Esophagus squamous epithelium (tissue), 4 donors: ENCODE measurements at regions not wholly inside any gene's neighbourhood (a gene's known extent, or its start where the extent isn't known, plus 50 kb on each side); places are given as distances from the start of the nearest gene placed in this dataset.

Experiments
- CTCF ChIP-seq, 6 experiments: fragments of 450-650 bp in 4 of 6; fragments of 200-600 bp in 2 of 6; sonication (generic) in 2 of 6; IDR thresholded peaks; one replicate each; pipeline ENCODE4 v1.5.1; 2016 to 2019; ENCODE audit warnings: antibody characterized with exemption in 6 of 6, mild to moderate bottlenecking in 4 of 6, moderate library complexity in 4 of 6
- POLR2A ChIP-seq, 4 donors: fragments of 450-650 bp; IDR thresholded peaks; one replicate each; pipeline ENCODE4 v1.6.1; 2017; ENCODE audit warnings: antibody characterized with exemption in 4 of 4, mild to moderate bottlenecking in 4 of 4, moderate library complexity in 3 of 4

DNA sequence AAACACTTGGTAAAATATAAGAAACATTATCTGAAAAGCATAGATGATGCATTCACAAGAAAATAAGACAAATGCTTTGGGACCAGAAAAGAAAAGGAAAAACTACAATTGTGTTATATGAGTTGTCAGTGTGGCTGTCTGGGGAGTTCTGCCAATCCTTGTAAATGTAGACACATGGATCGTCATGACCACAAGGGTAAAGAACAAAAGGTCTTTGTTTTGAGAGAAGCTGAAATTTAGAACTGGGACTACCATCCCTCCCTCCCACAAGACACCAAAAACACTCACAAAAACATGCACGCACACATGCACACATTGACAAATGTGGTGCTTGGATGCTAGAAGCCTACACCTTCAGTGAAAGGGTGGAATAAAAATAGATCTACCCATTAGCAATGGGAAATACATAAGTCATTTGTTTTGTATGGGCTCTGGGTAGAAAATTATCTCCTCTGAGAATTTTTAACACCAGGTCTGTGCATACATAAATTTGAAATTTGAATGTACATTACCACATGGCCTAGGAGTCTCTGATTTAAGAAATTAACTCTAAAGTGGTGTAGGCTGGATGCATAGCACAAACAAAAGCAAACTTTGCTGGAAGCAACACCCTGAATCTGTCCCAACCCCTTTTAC is 266.2 kb upstream of the SLC39A10 start:
- TF ChIP-seq POLR2A (IDR thresholded peaks at IDR 0.05) = no peak
- TF ChIP-seq CTCF (IDR thresholded peaks at IDR 0.05) = no peak
